ENCODE measurements at regions not wholly inside any gene's neighbourhood (a gene's known extent, or its start where the extent isn't known, plus 50 kb on each side); places are given as distances from the start of the nearest gene placed in this dataset.

GRCh38 chr9:22976454-22976853, 529.8 kb downstream of the DMRTA1 start:
- TF ChIP-seq, protein P1, sequence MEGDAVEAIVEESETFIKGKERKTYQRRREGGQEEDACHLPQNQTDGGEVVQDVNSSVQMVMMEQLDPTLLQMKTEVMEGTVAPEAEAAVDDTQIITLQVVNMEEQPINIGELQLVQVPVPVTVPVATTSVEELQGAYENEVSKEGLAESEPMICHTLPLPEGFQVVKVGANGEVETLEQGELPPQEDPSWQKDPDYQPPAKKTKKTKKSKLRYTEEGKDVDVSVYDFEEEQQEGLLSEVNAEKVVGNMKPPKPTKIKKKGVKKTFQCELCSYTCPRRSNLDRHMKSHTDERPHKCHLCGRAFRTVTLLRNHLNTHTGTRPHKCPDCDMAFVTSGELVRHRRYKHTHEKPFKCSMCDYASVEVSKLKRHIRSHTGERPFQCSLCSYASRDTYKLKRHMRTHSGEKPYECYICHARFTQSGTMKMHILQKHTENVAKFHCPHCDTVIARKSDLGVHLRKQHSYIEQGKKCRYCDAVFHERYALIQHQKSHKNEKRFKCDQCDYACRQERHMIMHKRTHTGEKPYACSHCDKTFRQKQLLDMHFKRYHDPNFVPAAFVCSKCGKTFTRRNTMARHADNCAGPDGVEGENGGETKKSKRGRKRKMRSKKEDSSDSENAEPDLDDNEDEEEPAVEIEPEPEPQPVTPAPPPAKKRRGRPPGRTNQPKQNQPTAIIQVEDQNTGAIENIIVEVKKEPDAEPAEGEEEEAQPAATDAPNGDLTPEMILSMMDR (IDR thresholded peaks at IDR 0.05), result no peak
- TF ChIP-seq POLR2A (IDR thresholded peaks at IDR 0.05), result no peak

Measured in prostate gland (tissue), 2 donors.